ENCODE measurements at regions not wholly inside any gene's neighbourhood (a gene's known extent, or its start where the extent isn't known, plus 50 kb on each side); places are given as distances from the start of the nearest gene placed in this dataset.

DNA sequence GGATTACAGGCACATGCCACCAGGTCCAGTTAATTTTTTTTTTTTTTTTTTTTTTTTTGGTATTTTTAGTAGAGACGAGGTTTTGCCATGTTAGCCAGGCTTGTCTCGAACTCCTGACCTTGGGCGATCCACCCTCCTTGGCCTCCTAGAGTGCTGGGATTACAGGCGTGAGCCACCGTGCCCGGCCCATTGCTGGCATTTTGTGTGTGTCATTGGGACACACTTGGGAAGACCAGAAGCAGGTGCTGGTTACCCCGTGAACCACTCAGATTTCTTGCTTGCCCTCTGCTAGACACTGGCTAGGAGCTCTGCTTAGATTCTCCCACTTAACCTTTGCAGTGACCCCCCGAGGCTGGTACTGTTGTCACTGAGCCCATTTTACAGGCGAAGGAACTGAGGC, 229.3 kb downstream of the IRF8 start:
- H3K4me3 ChIP-seq (replicated peaks; ENCODE audit: low read depth, low read length), result no peak overlapping the region
- no peak for DNase-seq (ENCODE audit: extremely low read depth, low read depth)
- TF ChIP-seq, protein P1, sequence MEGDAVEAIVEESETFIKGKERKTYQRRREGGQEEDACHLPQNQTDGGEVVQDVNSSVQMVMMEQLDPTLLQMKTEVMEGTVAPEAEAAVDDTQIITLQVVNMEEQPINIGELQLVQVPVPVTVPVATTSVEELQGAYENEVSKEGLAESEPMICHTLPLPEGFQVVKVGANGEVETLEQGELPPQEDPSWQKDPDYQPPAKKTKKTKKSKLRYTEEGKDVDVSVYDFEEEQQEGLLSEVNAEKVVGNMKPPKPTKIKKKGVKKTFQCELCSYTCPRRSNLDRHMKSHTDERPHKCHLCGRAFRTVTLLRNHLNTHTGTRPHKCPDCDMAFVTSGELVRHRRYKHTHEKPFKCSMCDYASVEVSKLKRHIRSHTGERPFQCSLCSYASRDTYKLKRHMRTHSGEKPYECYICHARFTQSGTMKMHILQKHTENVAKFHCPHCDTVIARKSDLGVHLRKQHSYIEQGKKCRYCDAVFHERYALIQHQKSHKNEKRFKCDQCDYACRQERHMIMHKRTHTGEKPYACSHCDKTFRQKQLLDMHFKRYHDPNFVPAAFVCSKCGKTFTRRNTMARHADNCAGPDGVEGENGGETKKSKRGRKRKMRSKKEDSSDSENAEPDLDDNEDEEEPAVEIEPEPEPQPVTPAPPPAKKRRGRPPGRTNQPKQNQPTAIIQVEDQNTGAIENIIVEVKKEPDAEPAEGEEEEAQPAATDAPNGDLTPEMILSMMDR (IDR thresholded peaks at IDR 0.05; ENCODE audit: low read depth, low read length, missing control alignments), result no peak

DNA sequence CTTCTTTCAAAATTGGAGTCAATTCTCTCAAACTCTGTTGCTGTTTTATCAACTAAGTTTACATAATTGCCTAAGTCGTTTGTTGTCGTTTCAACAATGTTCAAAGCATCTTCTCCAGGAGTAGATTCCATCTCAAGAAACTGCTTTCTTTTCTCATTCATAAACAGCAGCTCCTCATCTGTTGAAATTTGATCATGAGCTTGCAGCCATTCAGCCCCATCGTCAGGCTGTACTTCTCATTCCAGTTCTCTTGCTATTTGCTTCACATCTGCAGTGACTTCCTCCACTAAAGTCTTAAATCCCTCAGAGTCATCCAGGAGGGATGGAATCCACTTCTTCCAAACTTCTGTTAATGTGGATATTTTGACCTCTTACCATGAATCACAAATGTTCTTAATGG, 230.6 kb downstream of the IRF8 start:
- TF ChIP-seq, protein P1 (IDR thresholded peaks at IDR 0.05; ENCODE audit: low read depth, low read length, missing control alignments), result no peak
- DNase-seq (ENCODE audit: extremely low read depth, low read depth), result no peak
- H3K4me3 ChIP-seq (replicated peaks; ENCODE audit: low read depth, low read length), result no peak overlapping the region

DNA sequence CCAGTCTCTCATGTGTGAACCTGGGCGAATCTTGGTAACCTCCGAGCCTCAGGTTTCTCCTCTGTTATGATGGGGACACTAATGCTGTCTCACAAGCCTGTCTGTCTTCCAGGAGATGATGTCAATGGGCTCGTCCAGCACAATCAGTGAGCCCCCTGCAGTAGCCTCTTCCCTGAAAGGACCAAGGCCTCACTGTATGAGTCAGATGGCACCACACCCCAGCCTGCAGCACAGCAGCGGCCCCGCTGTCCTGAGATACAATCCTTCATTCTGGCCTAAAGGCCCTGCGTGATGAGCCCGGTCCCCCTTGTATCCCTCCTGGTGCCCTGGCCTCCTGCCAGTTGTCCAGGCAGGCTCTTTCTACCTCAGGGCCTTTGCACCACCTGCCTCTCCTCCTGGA, 234.4 kb downstream of the IRF8 start:
- H3K4me3 ChIP-seq (replicated peaks; ENCODE audit: low read depth, low read length), result no peak overlapping the region
- TF ChIP-seq, protein P1 (IDR thresholded peaks at IDR 0.05; ENCODE audit: low read depth, low read length, missing control alignments), result no peak
- no peak for DNase-seq (ENCODE audit: extremely low read depth, low read depth)

DNA sequence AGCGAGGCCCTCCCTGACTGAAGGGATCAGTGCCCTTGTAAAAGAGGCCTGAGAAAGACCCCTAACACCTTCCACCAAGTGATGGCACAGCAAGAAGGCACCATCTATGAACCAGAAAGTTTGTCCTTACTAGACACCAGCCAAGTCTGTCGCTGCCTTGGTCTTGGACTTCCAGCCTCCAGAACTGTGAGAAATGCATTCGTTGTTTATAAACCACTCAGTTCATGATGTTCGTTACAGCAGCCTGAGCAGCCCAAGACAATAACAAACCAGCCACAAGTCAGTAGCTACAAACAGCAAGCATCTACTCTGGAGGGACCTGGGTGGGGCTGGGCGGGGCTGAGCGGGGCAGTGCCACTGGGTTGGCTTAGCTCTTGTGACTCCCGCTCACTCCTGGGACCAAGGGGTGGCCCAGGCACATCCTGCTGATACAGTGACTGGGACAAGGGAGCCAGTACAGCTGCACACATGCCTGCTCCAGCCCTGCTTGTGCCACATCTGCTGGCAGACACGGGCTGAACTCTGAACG, 234.9 kb downstream of the IRF8 start:
- DNase-seq (ENCODE audit: extremely low read depth, low read depth), result no peak
- no peak overlapping the region for H3K4me3 ChIP-seq (replicated peaks; ENCODE audit: low read depth, low read length)
- TF ChIP-seq, protein P1 (IDR thresholded peaks at IDR 0.05; ENCODE audit: low read depth, low read length, missing control alignments), result no peak

DNA sequence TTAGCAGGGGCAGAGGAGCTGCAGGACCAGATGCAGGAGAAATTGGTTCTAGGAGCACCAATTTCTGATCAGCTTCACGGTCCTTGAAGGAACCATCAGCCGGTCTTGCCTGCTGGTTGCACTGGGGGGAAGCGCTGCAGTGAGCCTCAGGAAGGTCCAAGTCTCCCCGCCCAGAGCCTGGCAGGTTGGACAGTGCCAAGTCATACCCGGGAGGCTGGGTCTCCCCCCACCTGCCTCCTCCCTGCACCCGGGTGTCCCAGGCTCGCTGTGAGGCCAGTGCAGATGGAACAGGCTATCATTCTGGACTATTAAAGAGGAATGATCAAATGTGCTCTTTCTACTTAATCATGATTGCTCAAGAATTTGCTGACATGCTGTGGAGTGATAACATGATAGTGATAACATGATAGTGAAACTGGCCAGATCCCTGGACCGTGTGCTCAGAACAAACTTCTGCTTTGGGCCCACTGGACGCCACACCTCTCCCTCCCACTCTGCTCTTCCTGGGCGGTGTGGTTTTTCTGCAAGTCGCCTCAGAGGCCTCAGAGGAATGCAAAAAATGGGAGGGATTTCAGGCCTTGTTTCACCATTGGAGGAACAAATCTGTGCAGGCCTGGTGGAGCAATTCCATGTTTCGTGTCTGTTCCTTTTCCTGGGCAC, 236.0 kb downstream of the IRF8 start:
- TF ChIP-seq, protein P1 (IDR thresholded peaks at IDR 0.05; ENCODE audit: low read depth, low read length, missing control alignments), result no peak
- no peak overlapping the region for H3K4me3 ChIP-seq (replicated peaks; ENCODE audit: low read depth, low read length)

DNA sequence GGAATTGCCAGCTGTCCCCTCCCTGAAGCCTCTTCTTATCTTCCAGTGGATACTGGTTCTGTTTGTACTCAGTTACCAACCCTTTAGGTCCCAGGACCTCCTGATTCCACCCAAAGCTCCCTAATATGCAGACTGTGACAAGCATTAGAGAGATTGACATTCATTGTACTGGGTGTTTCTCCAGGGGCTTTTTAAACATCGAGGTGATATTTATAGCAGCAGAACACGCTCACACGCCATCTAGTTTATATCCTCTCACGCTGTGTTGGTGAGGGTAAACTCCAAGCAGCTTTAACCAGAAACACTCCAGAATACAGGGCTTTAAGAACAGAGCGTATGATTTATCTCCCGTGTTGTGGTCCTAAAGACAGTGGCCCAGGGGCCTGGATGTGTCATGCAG, 238.4 kb downstream of the IRF8 start:
- H3K4me3 ChIP-seq (replicated peaks; ENCODE audit: low read depth, low read length), result no peak overlapping the region
- DNase-seq (ENCODE audit: extremely low read depth, low read depth), result no peak
- TF ChIP-seq, protein P1 (IDR thresholded peaks at IDR 0.05; ENCODE audit: low read depth, low read length, missing control alignments), result no peak

More for the DNA sequence above, 236.0 kb downstream of the IRF8 start:
- no peak for DNase-seq (ENCODE audit: extremely low read depth, low read depth)
